ENCODE measurements at regions not wholly inside any gene's neighbourhood (a gene's known extent, or its start where the extent isn't known, plus 50 kb on each side); places are given as distances from the start of the nearest gene placed in this dataset.

DNA sequence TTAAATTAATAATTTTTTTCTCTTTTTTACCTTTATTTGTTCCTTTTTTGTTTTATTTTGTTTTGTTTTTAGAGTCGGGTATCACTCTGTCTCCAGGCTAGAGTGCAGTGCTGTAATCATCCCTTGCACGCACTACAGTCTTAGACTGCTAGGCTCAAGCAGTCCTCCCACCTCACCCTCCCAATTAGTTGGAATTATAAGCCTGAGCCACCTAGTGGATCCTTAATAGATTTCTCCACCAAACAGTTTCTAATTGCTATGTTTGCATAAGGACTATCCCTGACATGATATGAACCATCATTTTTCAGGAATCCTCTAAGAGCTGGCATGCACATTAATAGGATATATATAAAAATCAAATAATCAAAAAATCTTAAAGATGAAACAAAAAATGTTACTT lies 993.2 kb downstream of the OTOL1 start:
- H3K9me3 Mint-ChIP-seq, result peaks cover 3 to 11% of the 10 kb centered on the region in 2 experiments; a peak in 4 of 5 replicates
- Histone ChIP-seq H3K4me2 (ENCODE audit: insufficient read depth, insufficient read length, low read length) (no peak overlapping the region), H2BK15ac (ENCODE audit: low read depth, low read length) (no peak overlapping the region), H3K23me2 (ENCODE audit: insufficient read length, low read depth, low read length, poor library complexity, severe bottlenecking) (no peaks in the 10 kb centered on the region), H3K27me3 (ENCODE audit: insufficient read depth, low read length) (no peaks in the 10 kb centered on the region), H2BK120ac (ENCODE audit: low read depth, low read length, poor library complexity, severe bottlenecking) (no peak overlapping the region), H3K4ac (ENCODE audit: low read depth, low read length) (no peak overlapping the region), H2BK5ac (ENCODE audit: insufficient read length, low read length) (no peak overlapping the region), H3K56ac (ENCODE audit: insufficient read length, low read depth, low read length) (no peak overlapping the region), H3T11ph (ENCODE audit: low read length) (no peak overlapping the region), H4K20me1 (ENCODE audit: control insufficient read depth, insufficient read depth, insufficient read length) (no peaks in the 10 kb centered on the region), H2BK12ac (ENCODE audit: insufficient read length, low read depth, low read length) (no peak overlapping the region), H3K4me1 (ENCODE audit: insufficient read depth, low read length) (no peaks in the 10 kb centered on the region), H2AFZ (ENCODE audit: low read length) (no peak overlapping the region), H3K14ac (ENCODE audit: insufficient read depth, low read length) (no peak overlapping the region), H2AK5ac (ENCODE audit: insufficient read length, low read length) (no peak overlapping the region), H4K91ac (ENCODE audit: insufficient read length, low read depth, low read length) (no peak overlapping the region), H2BK20ac (ENCODE audit: low read depth, low read length, poor library complexity, severe bottlenecking) (no peak overlapping the region), H4K8ac (replicated peaks; ENCODE audit: insufficient read length, low read depth, low read length) (no peak overlapping the region), H3K9me3 (ENCODE audit: control insufficient read depth, low read depth, low read length) (no peaks in the 10 kb centered on the region), H3K9ac (ENCODE audit: extremely low read depth, insufficient read length, low read length) (no peak overlapping the region), H3K79me1 (ENCODE audit: insufficient read depth, low read depth, low read length, poor library complexity, severe bottlenecking) (no peaks in the 10 kb centered on the region), H3K18ac (ENCODE audit: insufficient read length, low read depth, low read length) (no peak overlapping the region), H4K5ac (ENCODE audit: insufficient read length, low read depth, low read length) (no peak overlapping the region), H3K27ac (ENCODE audit: insufficient read length, low read depth, low read length) (no peak overlapping the region), H3K23ac (ENCODE audit: insufficient read length, low read depth, low read length) (no peak overlapping the region), H3K79me2 (ENCODE audit: insufficient read depth, low read length) (no peaks in the 10 kb centered on the region)
- H3K27ac Mint-ChIP-seq, result no peak overlapping the region
- DNase-seq, result no peak
- no peak overlapping the region for H3K4me3 Mint-ChIP-seq
- peaks cover 0 to 10% (median 2%) of the 10 kb centered on the region in 3 experiments; a peak in 4 of 7 replicates for H3K36me3 Mint-ChIP-seq (ENCODE audit: insufficient read depth in 1 of 3, low read depth in 3 of 3)
- WGBS (ENCODE audit: extremely low coverage, insufficient read length, low lambda C conversion rate), result no CpG with 5 or more reads among the region's 2 CpGs
- peak; percentile 49; the same call in 2 of the 3 replicates for TF ChIP-seq CTCF (conservative IDR thresholded peaks at IDR 0.05)
- H3K4me1 Mint-ChIP-seq, result peaks cover 3% of the 10 kb centered on the region in 2 experiments; a peak in 1 of 4 replicates
- no peaks in the 10 kb centered on the region for H3K27me3 Mint-ChIP-seq (ENCODE audit: low read depth)

Measured in H9 (cell line).